Activated B cell treated with CpG ODN at 0.5 μM for 24 hours (primary cell): ENCODE measurements at regions not wholly inside any gene's neighbourhood (a gene's known extent, or its start where the extent isn't known, plus 50 kb on each side); places are given as distances from the start of the nearest gene placed in this dataset.

Experiments used
- ATAC-seq: fragments of 200-7000 bp; cut with Tn5 transposase; one replicate; pipeline ENCODE4 v1.10.0; 2021; ENCODE audit warnings: low read depth, mild to moderate bottlenecking, moderate library complexity
- CTCF ChIA-PET: fragments of 350-600 bp; sonication (Branson Sonifier 250); formaldehyde crosslinking; loops from one replicate; lab custom pipeline; 2021; ENCODE audit warnings: antibody characterized with exemption; lab: Charles Lee
- POLR2A ChIA-PET: fragments of 350-600 bp; sonication (Branson Sonifier 250); formaldehyde crosslinking; loops from one replicate; lab custom pipeline; 2021; ENCODE audit warnings: antibody characterized with exemption; lab: Charles Lee
- DNase-seq: peaks from one replicate; pipeline ENCODE4 v3.0.0; 2022
- H3K27ac Mint-ChIP-seq: one replicate; pipeline ENCODE4 v1.8.0; 2020; ENCODE audit warnings: mixed read lengths
- H3K27me3 Mint-ChIP-seq: one replicate; pipeline ENCODE4 v1.8.0; 2021; ENCODE audit warnings: mixed read lengths
- H3K36me3 Mint-ChIP-seq: one replicate; pipeline ENCODE4 v1.8.0; 2021; ENCODE audit warnings: low read depth, mixed read lengths
- H3K4me1 Mint-ChIP-seq: one replicate; pipeline ENCODE4 v1.8.0; 2021; ENCODE audit warnings: mixed read lengths
- H3K4me3 Mint-ChIP-seq: one replicate; pipeline ENCODE4 v1.8.0; 2020; ENCODE audit warnings: mild to moderate bottlenecking, mixed read lengths
- H3K9me3 Mint-ChIP-seq: one replicate; pipeline ENCODE4 v1.8.0; 2020; ENCODE audit warnings: mixed read lengths
- CTCF ChIP-seq: fragments of 200-600 bp; IDR thresholded peaks from one replicate; pipeline ENCODE4 v1.8.0; 2022; ENCODE audit warnings: antibody characterized with exemption, mild to moderate bottlenecking
- intact Hi-C: fragments of 100-400 bp; cut with micrococcal nuclease; formaldehyde crosslinking; loops from one replicate; pipeline ENCODE4 v1.15.1; 2024

DNA sequence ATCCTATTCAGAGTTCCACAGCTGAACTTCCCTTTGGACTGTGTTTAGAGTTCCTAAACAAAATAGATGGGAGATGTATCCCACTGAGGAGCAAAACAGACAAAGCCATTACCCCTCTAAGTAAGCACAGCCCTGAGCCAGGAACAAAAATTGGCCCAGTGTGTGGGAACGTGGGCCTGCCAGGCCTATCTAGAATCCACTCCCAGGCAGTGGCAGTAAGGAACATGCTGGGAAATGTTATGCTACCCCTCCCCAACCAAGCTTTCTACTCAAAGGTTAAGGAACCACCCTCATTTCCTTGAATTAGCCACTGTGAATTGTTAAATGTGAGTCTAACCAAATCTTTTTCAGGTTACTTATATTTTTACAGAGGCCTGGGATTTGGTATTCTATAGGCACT lies 405.1 kb upstream of the PTGER4 start:
- Mint-ChIP-seq H3K27ac (no peak overlapping the region), H3K36me3 (no peaks in the 10 kb centered on the region), H3K4me1 (peaks cover 30% of the 10 kb centered on the region), H3K4me3 (no peak overlapping the region), H3K9me3 (no peaks in the 10 kb centered on the region), H3K27me3 (no peaks in the 10 kb centered on the region)
- ChIA-PET POLR2A (no interaction called here), CTCF (no interaction called here)
- DNase-seq, result no peak
- ATAC-seq, result no peak
- TF ChIP-seq CTCF, result no peak
- intact Hi-C loops, result no loop called here

DNA sequence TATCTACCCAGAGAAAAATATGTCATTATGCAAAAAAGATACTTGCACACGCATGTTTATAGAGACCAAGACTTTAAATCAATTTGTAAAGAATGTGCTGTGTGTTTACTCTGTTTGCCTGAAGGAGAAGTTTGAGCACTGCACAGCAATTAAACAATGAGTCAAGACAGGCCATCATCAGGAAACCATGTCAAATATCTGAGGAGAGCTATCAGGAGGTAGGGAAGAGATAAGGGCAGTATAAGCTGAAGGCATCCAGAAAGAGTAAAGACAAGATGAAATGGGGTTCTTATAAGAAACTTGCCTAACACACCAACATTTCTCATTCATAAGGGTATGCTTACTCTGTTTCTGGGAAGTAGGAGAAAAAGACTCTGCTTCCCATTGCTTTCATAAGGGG lies 405.8 kb upstream of the PTGER4 start:
- Mint-ChIP-seq H3K27ac (no peak overlapping the region), H3K27me3 (no peaks in the 10 kb centered on the region), H3K36me3 (no peaks in the 10 kb centered on the region), H3K9me3 (no peaks in the 10 kb centered on the region), H3K4me1 (peaks cover 30% of the 10 kb centered on the region), H3K4me3 (no peak overlapping the region)
- DNase-seq (no peak), ATAC-seq (no peak)
- ChIA-PET CTCF (no interaction called here), POLR2A (no interaction called here)
- intact Hi-C loops, result no loop called here
- no peak for TF ChIP-seq CTCF

- H3K9me3 Mint-ChIP-seq, result no peaks in the 10 kb centered on the region
- no peaks in the 10 kb centered on the region for H3K36me3 Mint-ChIP-seq
- H3K27me3 Mint-ChIP-seq, result no peaks in the 10 kb centered on the region
- DNase-seq (no peak), ATAC-seq (no peak)
- H3K4me1 Mint-ChIP-seq, result peaks cover 11% of the 10 kb centered on the region
- CTCF ChIA-PET, result no interaction called here
- POLR2A ChIA-PET, result no interaction called here
- H3K27ac Mint-ChIP-seq, result no peak overlapping the region
- H3K4me3 Mint-ChIP-seq, result no peak overlapping the region
- no peak for TF ChIP-seq CTCF
- intact Hi-C loops, result no loop called here
These were observed 408.2 kb upstream of the PTGER4 start for GRCh38 chr5:40271476-40271875.

- no peaks in the 10 kb centered on the region for H3K27me3 Mint-ChIP-seq
- DNase-seq, result no peak
- H3K9me3 Mint-ChIP-seq, result no peaks in the 10 kb centered on the region
- POLR2A ChIA-PET, result no interaction called here
- ATAC-seq, result no peak
- H3K36me3 Mint-ChIP-seq, result no peaks in the 10 kb centered on the region
- H3K27ac Mint-ChIP-seq, result no peak overlapping the region
- intact Hi-C loops, result no loop called here
- H3K4me3 Mint-ChIP-seq, result no peak overlapping the region
- no peaks in the 10 kb centered on the region for H3K4me1 Mint-ChIP-seq
- no peak for TF ChIP-seq CTCF
- CTCF ChIA-PET, result no interaction called here
These were observed 409.4 kb upstream of the PTGER4 start for GRCh38 chr5:40270274-40270845.

GRCh38 chr5:40268088-40268487 lies 411.6 kb upstream of the PTGER4 start:
- ATAC-seq (no peak), DNase-seq (no peak)
- ChIA-PET POLR2A (no interaction called here), CTCF (interaction anchor here (1.6 kb wide), 1 partner anchor 9 kb away, joined by 3 read pairs; no protein-coding TSS in a partner anchor)
- no peak overlapping the region for H3K4me3 Mint-ChIP-seq
- H3K27me3 Mint-ChIP-seq, result no peaks in the 10 kb centered on the region
- no peaks in the 10 kb centered on the region for H3K4me1 Mint-ChIP-seq
- H3K36me3 Mint-ChIP-seq, result no peaks in the 10 kb centered on the region
- no peaks in the 10 kb centered on the region for H3K9me3 Mint-ChIP-seq
- intact Hi-C loops, result no loop called here
- TF ChIP-seq CTCF, result no peak
- no peak overlapping the region for H3K27ac Mint-ChIP-seq
